ENCODE measurements at regions not wholly inside any gene's neighbourhood (a gene's known extent, or its start where the extent isn't known, plus 50 kb on each side); places are given as distances from the start of the nearest gene placed in this dataset.

GRCh38 chr10:57468894-57469432 lies 798.7 kb downstream of the IPMK start:
- DNase-seq, result no peak
- H3K27me3 Mint-ChIP-seq, result no peaks in the 10 kb centered on the region

GRCh38 chr10:57465155-57465554 lies 802.5 kb downstream of the IPMK start:
- DNase-seq, result no peak
- H3K4me1 Mint-ChIP-seq, result no peaks in the 10 kb centered on the region
- no peak overlapping the region for H3K27ac Mint-ChIP-seq
- no peaks in the 10 kb centered on the region for H3K9me3 ChIP-seq (ENCODE audit: control insufficient read depth, low read length, poor library complexity, severe bottlenecking)
- H3K27me3 Mint-ChIP-seq, result no peaks in the 10 kb centered on the region
- H3K36me3 Mint-ChIP-seq (ENCODE audit: low read depth), result no peaks in the 10 kb centered on the region
- no peak for ATAC-seq
- no peak overlapping the region for H3K4me3 Mint-ChIP-seq

More at GRCh38 chr10:57468894-57469432, 798.7 kb downstream of the IPMK start:
- H3K36me3 Mint-ChIP-seq (ENCODE audit: low read depth), result no peaks in the 10 kb centered on the region
- no peak overlapping the region for H3K4me3 Mint-ChIP-seq
- no peaks in the 10 kb centered on the region for H3K9me3 ChIP-seq (ENCODE audit: control insufficient read depth, low read length, poor library complexity, severe bottlenecking)
- no peaks in the 10 kb centered on the region for H3K4me1 Mint-ChIP-seq
- no peak for ATAC-seq
- H3K27ac Mint-ChIP-seq, result no peak overlapping the region

- Mint-ChIP-seq H3K27ac (no peak overlapping the region), H3K36me3 (ENCODE audit: low read depth) (no peaks in the 10 kb centered on the region), H3K27me3 (no peaks in the 10 kb centered on the region), H3K4me1 (no peaks in the 10 kb centered on the region), H3K4me3 (no peak overlapping the region)
- DNase-seq, result no peak
- no peaks in the 10 kb centered on the region for H3K9me3 ChIP-seq (ENCODE audit: control insufficient read depth, low read length, poor library complexity, severe bottlenecking)
- ATAC-seq, result no peak
Measured at GRCh38 chr10:57460540-57460939, 807.2 kb downstream of the IPMK start.

GRCh38 chr10:57457972-57458512 lies 809.7 kb downstream of the IPMK start:
- DNase-seq, result no peak
- Mint-ChIP-seq H3K4me3 (no peak overlapping the region), H3K36me3 (ENCODE audit: low read depth) (no peaks in the 10 kb centered on the region), H3K27ac (no peak overlapping the region), H3K4me1 (no peaks in the 10 kb centered on the region), H3K27me3 (no peaks in the 10 kb centered on the region)
- ATAC-seq, result no peak
- H3K9me3 ChIP-seq (ENCODE audit: control insufficient read depth, low read length, poor library complexity, severe bottlenecking), result no peaks in the 10 kb centered on the region

- no peak for DNase-seq
- no peaks in the 10 kb centered on the region for H3K9me3 ChIP-seq (ENCODE audit: control insufficient read depth, low read length, poor library complexity, severe bottlenecking)
- no peaks in the 10 kb centered on the region for H3K4me1 Mint-ChIP-seq
- H3K4me3 Mint-ChIP-seq, result no peak overlapping the region
- no peak overlapping the region for H3K27ac Mint-ChIP-seq
- no peaks in the 10 kb centered on the region for H3K36me3 Mint-ChIP-seq (ENCODE audit: low read depth)
- no peak for ATAC-seq
- H3K27me3 Mint-ChIP-seq, result no peaks in the 10 kb centered on the region
Measured at GRCh38 chr10:57430376-57430775, 837.3 kb downstream of the IPMK start.

- no peak overlapping the region for H3K27ac Mint-ChIP-seq
- H3K36me3 Mint-ChIP-seq (ENCODE audit: low read depth), result no peaks in the 10 kb centered on the region
- ATAC-seq (no peak), DNase-seq (no peak)
- H3K27me3 Mint-ChIP-seq, result no peaks in the 10 kb centered on the region
- H3K4me1 Mint-ChIP-seq, result no peaks in the 10 kb centered on the region
- H3K4me3 Mint-ChIP-seq, result no peak overlapping the region
- H3K9me3 ChIP-seq (ENCODE audit: control insufficient read depth, low read length, poor library complexity, severe bottlenecking), result no peaks in the 10 kb centered on the region
Measured at GRCh38 chr10:57420881-57421280, 846.8 kb downstream of the IPMK start.

- ATAC-seq (no peak), DNase-seq (no peak)
- no peaks in the 10 kb centered on the region for H3K4me1 Mint-ChIP-seq
- no peak overlapping the region for H3K27ac Mint-ChIP-seq
- H3K36me3 Mint-ChIP-seq (ENCODE audit: low read depth), result no peaks in the 10 kb centered on the region
- H3K27me3 Mint-ChIP-seq, result no peaks in the 10 kb centered on the region
- no peak overlapping the region for H3K4me3 Mint-ChIP-seq
- no peaks in the 10 kb centered on the region for H3K9me3 ChIP-seq (ENCODE audit: control insufficient read depth, low read length, poor library complexity, severe bottlenecking)
Measured at GRCh38 chr10:57418476-57418875, 849.2 kb downstream of the IPMK start.

- no peaks in the 10 kb centered on the region for H3K9me3 ChIP-seq (ENCODE audit: control insufficient read depth, low read length, poor library complexity, severe bottlenecking)
- H3K27me3 Mint-ChIP-seq, result no peaks in the 10 kb centered on the region
- DNase-seq (no peak), ATAC-seq (no peak)
- H3K36me3 Mint-ChIP-seq (ENCODE audit: low read depth), result no peaks in the 10 kb centered on the region
- H3K4me1 Mint-ChIP-seq, result no peaks in the 10 kb centered on the region
- H3K27ac Mint-ChIP-seq, result no peak overlapping the region
- H3K4me3 Mint-ChIP-seq, result no peak overlapping the region
Measured at GRCh38 chr10:57395923-57396322, 871.8 kb downstream of the IPMK start.

- H3K27me3 Mint-ChIP-seq, result no peaks in the 10 kb centered on the region
Measured at GRCh38 chr10:57367412-57367811, 900.3 kb downstream of the IPMK start.

GRCh38 chr10:57362811-57363210 lies 904.9 kb downstream of the IPMK start:
- no peak for ATAC-seq
- no peak for DNase-seq
- no peaks in the 10 kb centered on the region for H3K27me3 Mint-ChIP-seq
- no peaks in the 10 kb centered on the region for H3K9me3 ChIP-seq (ENCODE audit: control insufficient read depth, low read length, poor library complexity, severe bottlenecking)
- no peak overlapping the region for H3K4me3 Mint-ChIP-seq
- H3K36me3 Mint-ChIP-seq (ENCODE audit: low read depth), result no peaks in the 10 kb centered on the region
- H3K27ac Mint-ChIP-seq, result no peak overlapping the region
- H3K4me1 Mint-ChIP-seq, result no peaks in the 10 kb centered on the region

More at GRCh38 chr10:57367412-57367811, 900.3 kb downstream of the IPMK start:
- Mint-ChIP-seq H3K4me1 (no peaks in the 10 kb centered on the region), H3K36me3 (ENCODE audit: low read depth) (no peaks in the 10 kb centered on the region), H3K27ac (no peak overlapping the region), H3K4me3 (no peak overlapping the region)
- DNase-seq, result no peak
- no peak for ATAC-seq
- no peaks in the 10 kb centered on the region for H3K9me3 ChIP-seq (ENCODE audit: control insufficient read depth, low read length, poor library complexity, severe bottlenecking)

- H3K9me3 ChIP-seq (ENCODE audit: control insufficient read depth, low read length, poor library complexity, severe bottlenecking), result no peaks in the 10 kb centered on the region
- DNase-seq, result no peak
- no peaks in the 10 kb centered on the region for H3K4me1 Mint-ChIP-seq
- H3K27me3 Mint-ChIP-seq, result no peaks in the 10 kb centered on the region
- no peak overlapping the region for H3K4me3 Mint-ChIP-seq
- H3K27ac Mint-ChIP-seq, result no peak overlapping the region
- H3K36me3 Mint-ChIP-seq (ENCODE audit: low read depth), result no peaks in the 10 kb centered on the region
- no peak for ATAC-seq
Measured at GRCh38 chr10:57353403-57354003, 914.2 kb downstream of the IPMK start.

- Mint-ChIP-seq H3K36me3 (ENCODE audit: low read depth) (no peaks in the 10 kb centered on the region), H3K4me1 (no peaks in the 10 kb centered on the region), H3K4me3 (no peak overlapping the region), H3K27me3 (no peaks in the 10 kb centered on the region), H3K27ac (no peak overlapping the region)
- DNase-seq (no peak), ATAC-seq (no peak)
- H3K9me3 ChIP-seq (ENCODE audit: control insufficient read depth, low read length, poor library complexity, severe bottlenecking), result no peaks in the 10 kb centered on the region
Measured at GRCh38 chr10:57351076-57351475, 916.6 kb downstream of the IPMK start.

GRCh38 chr10:57341294-57341693 lies 926.4 kb downstream of the IPMK start:
- Mint-ChIP-seq H3K4me3 (no peak overlapping the region), H3K4me1 (no peaks in the 10 kb centered on the region), H3K27ac (no peak overlapping the region), H3K27me3 (no peaks in the 10 kb centered on the region), H3K36me3 (ENCODE audit: low read depth) (no peaks in the 10 kb centered on the region)
- no peak for DNase-seq
- peaks cover 4% of the 10 kb centered on the region for H3K9me3 ChIP-seq (ENCODE audit: control insufficient read depth, low read length, poor library complexity, severe bottlenecking)
- no peak for ATAC-seq
